ENCODE measurements at regions not wholly inside any gene's neighbourhood (a gene's known extent, or its start where the extent isn't known, plus 50 kb on each side); places are given as distances from the start of the nearest gene placed in this dataset.

- no peak for DNase-seq
Observed at GRCh38 chr2:49298230-49298629, 143.9 kb upstream of the FSHR start.

GRCh38 chr2:49296107-49296867 lies 142.0 kb upstream of the FSHR start:
- DNase-seq = no peak

- DNase-seq = no peak
Observed at GRCh38 chr2:49294225-49294624, 139.9 kb upstream of the FSHR start.

- DNase-seq = no peak
Observed at GRCh38 chr2:49291619-49292018, 137.3 kb upstream of the FSHR start.

- no peak for DNase-seq
Observed at GRCh38 chr2:49289711-49290110, 135.4 kb upstream of the FSHR start.

GRCh38 chr2:49288902-49289700 lies 134.8 kb upstream of the FSHR start:
- DNase-seq = no peak

- DNase-seq = no peak
Observed at GRCh38 chr2:49288113-49288705, 133.9 kb upstream of the FSHR start.

- DNase-seq = peak; percentile 8
Observed at GRCh38 chr2:49286726-49287125, 132.4 kb upstream of the FSHR start.

GRCh38 chr2:49286045-49286444 lies 131.7 kb upstream of the FSHR start:
- no peak for DNase-seq

GRCh38 chr2:49278561-49278960 lies 124.2 kb upstream of the FSHR start:
- DNase-seq = no peak

DNA sequence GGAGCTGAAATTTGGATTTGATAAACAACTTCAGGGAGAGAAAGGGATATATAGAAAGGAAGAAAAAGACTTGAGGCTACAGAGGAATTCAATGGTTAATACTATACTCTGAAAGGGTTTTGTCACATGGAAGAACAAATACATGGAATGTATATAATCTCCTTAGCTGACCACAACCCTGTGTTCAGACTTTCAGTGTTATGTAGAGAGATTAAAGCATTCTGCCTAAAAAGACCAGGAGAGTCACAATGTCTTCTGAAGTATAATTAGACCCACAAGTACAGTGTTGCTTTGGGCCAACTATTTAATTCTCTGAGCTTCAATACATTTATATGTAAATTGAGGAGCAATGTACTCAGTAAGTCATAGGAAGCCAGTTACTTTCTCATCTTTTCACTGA lies 123.8 kb upstream of the FSHR start:
- no peak for DNase-seq

- DNase-seq = no peak
Observed at GRCh38 chr2:49271060-49271606, 116.8 kb upstream of the FSHR start.

GRCh38 chr2:49270091-49270490 lies 115.8 kb upstream of the FSHR start:
- no peak for DNase-seq

DNA sequence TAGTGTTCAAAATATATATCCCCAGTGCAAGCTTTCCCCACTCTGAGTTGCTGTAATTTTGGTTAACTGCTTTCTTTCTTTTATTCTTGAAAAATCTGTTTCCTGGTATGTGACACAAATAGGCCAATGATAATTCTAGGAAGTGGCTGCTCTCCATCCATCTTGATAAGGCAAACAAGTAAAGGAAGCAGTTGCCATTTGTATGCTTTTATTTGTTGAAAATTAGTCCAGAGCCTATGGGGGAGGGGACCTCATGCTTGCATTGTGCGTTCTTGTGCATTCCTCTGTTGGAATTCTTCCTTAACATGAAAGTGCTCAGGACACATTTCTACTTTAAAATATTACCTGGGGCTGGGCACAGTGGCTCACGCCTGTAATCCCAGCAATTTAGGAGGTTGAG lies 111.2 kb upstream of the FSHR start:
- DNase-seq = peak; percentile 63

- DNase-seq = no peak
Observed at GRCh38 chr2:49262801-49263560, 108.7 kb upstream of the FSHR start.

DNA sequence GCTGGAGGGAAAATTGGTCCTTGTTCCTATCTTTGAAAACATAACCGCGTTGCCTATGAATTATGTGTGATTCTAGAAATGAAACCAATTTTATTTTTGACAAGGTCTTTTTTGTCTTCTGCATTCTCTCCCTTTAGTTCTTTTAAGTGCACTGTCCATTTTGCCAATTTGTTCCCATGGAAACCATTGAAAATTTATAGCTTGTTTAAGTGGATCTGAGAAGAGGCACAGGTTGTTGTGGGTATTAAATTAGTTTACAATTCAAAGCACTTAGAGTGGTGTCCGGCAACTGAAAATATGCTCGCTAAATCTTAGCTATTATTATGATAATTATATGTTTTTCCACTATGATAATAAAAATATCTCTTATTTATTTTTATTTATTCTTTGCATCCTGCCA lies 107.5 kb upstream of the FSHR start:
- DNase-seq = no peak

DNA sequence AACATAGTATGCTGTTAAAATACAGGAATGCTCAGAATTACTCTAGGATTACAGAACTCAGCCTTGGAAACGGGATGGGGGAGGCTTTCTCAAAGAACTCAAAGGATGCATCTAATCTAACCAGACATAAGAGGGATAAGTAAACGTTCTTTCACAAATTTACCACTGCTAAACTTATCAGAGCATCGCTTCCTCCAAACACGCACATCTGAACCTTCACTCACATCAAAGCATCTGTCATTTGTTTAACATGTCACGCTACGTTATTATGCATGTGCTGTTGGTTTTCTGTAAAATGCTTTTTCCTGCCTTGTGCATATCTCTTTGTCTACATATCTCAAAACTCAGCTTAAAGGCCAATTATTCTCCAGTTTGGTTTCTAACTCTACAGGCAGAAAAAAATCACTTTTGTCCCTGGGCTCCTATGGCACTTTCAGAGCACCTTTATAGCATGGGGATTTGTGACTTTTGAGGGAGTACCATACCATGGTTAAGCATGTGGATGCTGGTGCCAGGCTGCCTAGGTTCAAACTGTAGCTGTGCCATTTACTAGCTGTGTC lies 106.7 kb upstream of the FSHR start:
- DNase-seq = no peak

GRCh38 chr2:49259926-49260325 lies 105.6 kb upstream of the FSHR start:
- no peak for DNase-seq

DNA sequence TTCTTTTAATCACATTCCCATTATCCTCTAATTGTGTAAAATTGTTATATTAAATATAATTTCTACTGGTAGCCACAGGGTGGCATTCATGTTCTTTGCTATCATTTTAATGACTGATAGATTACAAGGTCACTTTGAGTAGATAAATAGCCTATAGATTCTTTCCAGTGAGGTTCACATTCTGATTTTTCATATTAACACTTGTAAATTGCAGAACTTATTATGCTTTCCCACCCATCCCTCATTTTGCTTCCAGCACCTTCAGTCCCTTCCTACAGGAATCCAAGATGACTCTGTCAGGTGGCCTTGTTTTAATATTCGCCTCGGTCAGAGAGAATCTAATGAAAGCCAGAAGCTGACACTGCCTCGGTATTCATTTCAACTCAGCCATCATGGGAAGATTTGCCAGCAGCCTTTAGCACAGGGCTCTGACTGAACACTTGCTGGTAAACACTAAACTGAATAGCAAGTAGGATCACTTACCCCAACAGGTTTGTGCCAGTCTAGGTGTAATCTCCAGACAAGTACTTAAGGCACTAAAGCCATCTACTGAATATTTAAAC lies 101.2 kb upstream of the FSHR start:
- peak; percentile 11 for DNase-seq

DNA sequence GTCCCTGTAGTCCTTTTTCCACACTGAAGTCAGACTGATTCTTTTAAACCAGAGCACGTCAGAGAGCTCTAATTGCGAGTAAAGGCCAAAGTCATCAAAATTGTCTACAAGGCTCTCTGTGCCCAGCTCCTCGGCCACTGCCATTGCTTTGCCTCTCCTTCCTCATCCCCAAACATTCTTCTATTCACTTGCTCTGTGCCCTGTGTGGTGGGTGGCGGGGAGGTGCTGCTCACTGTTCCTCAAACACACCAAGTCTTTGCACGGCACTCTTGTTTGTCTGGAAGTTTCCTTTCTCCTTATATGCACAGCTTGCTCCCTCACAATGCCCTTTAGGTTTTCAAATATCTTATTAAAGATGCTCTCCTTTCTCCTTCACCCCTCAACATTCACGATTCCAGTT lies 100.1 kb upstream of the FSHR start:
- DNase-seq = no peak

- DNase-seq = no peak
Observed at GRCh38 chr2:49251766-49252165, 97.5 kb upstream of the FSHR start.

DNA sequence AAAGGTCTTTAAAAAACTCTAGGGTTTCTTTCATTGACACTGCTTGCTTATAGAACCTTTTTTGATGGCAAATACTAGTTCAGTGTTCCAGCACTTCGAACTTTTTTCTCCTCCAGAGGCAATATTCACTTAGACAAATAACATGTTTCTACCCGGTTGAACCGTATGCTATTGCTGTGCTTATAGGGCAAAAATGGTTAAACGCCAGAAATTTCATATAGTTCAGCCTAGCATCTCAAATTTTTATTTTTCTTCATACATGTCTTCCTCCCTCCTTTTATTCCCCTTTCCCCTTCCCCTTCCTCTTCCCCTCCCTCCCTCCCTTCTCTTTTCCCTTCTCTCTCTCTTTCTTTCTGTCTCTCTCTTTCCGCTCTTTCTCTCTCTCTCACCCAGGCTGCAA lies 96.9 kb upstream of the FSHR start:
- DNase-seq = no peak

Data from dermis blood vessel endothelial cell (primary cell).